Loucy (cell line): ENCODE measurements at regions not wholly inside any gene's neighbourhood (a gene's known extent, or its start where the extent isn't known, plus 50 kb on each side); places are given as distances from the start of the nearest gene placed in this dataset.

Experiments used
- EZH2phosphoT487 ChIP-seq: fragments of 200-600 bp; IDR thresholded peaks from 2 replicates; pipeline ENCODE4 v1.6.1; 2018; ENCODE audit warnings: antibody characterized with exemption, mild to moderate bottlenecking, moderate library complexity, borderline replicate concordance
- TF ChIP-seq, protein P1 (sequence below): fragments of 200-600 bp; sonication (generic); conservative IDR thresholded peaks from 2 replicates; pipeline ENCODE4 v1.5.1; 2014; ENCODE audit warnings: mild to moderate bottlenecking, antibody characterized with exemption, low read length

- TF ChIP-seq, protein P1, sequence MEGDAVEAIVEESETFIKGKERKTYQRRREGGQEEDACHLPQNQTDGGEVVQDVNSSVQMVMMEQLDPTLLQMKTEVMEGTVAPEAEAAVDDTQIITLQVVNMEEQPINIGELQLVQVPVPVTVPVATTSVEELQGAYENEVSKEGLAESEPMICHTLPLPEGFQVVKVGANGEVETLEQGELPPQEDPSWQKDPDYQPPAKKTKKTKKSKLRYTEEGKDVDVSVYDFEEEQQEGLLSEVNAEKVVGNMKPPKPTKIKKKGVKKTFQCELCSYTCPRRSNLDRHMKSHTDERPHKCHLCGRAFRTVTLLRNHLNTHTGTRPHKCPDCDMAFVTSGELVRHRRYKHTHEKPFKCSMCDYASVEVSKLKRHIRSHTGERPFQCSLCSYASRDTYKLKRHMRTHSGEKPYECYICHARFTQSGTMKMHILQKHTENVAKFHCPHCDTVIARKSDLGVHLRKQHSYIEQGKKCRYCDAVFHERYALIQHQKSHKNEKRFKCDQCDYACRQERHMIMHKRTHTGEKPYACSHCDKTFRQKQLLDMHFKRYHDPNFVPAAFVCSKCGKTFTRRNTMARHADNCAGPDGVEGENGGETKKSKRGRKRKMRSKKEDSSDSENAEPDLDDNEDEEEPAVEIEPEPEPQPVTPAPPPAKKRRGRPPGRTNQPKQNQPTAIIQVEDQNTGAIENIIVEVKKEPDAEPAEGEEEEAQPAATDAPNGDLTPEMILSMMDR, result no peak
- TF ChIP-seq EZH2phosphoT487, result no peak
Observed at GRCh38 chr11:91691872-91692271, 532.7 kb upstream of the FAT3 start.
